ENCODE measurements at regions not wholly inside any gene's neighbourhood (a gene's known extent, or its start where the extent isn't known, plus 50 kb on each side); places are given as distances from the start of the nearest gene placed in this dataset.

- in situ Hi-C loops (cut with HindIII; ENCODE audit: low sequenced_read_pairs), result no loop called here
- no peak for DNase-seq (ENCODE audit: low read depth, low spot score)
- no peak overlapping the region for H3K4me3 ChIP-seq (ENCODE audit: low read depth, low read length)
- no peak for TF ChIP-seq CTCF (IDR thresholded peaks at IDR 0.05; ENCODE audit: low read depth, low read length)
These were observed 130.6 kb upstream of the FAM20C start for GRCh38 chr7:61576-62360.

GRCh38 chr7:62361-63116 lies 129.8 kb upstream of the FAM20C start:
- H3K4me3 ChIP-seq (ENCODE audit: low read depth, low read length), result no peak overlapping the region
- TF ChIP-seq CTCF (IDR thresholded peaks at IDR 0.05; ENCODE audit: low read depth, low read length), result no peak
- in situ Hi-C loops (cut with HindIII; ENCODE audit: low sequenced_read_pairs), result no loop called here
- DNase-seq (ENCODE audit: low read depth, low spot score), result no peak

- no peak for DNase-seq (ENCODE audit: low read depth, low spot score)
- no peak overlapping the region for H3K4me3 ChIP-seq (ENCODE audit: low read depth, low read length)
- TF ChIP-seq CTCF (IDR thresholded peaks at IDR 0.05; ENCODE audit: low read depth, low read length), result no peak
- in situ Hi-C loops (cut with HindIII; ENCODE audit: low sequenced_read_pairs), result no loop called here
These were observed 129.3 kb upstream of the FAM20C start for GRCh38 chr7:63117-63480.

GRCh38 chr7:63521-64021 lies 128.8 kb upstream of the FAM20C start:
- DNase-seq (ENCODE audit: low read depth, low spot score), result no peak
- TF ChIP-seq CTCF (IDR thresholded peaks at IDR 0.05; ENCODE audit: low read depth, low read length), result no peak
- in situ Hi-C loops (cut with HindIII; ENCODE audit: low sequenced_read_pairs), result no loop called here
- H3K4me3 ChIP-seq (ENCODE audit: low read depth, low read length), result no peak overlapping the region

GRCh38 chr7:64098-64915 lies 128.1 kb upstream of the FAM20C start:
- no peak overlapping the region for H3K4me3 ChIP-seq (ENCODE audit: low read depth, low read length)
- peak; percentile 73 for DNase-seq (ENCODE audit: low read depth, low spot score)
- in situ Hi-C loops (cut with HindIII; ENCODE audit: low sequenced_read_pairs), result no loop called here
- peak; percentile 80 for TF ChIP-seq CTCF (IDR thresholded peaks at IDR 0.05; ENCODE audit: low read depth, low read length)

- DNase-seq (ENCODE audit: low read depth, low spot score), result no peak
- no peak for TF ChIP-seq CTCF (IDR thresholded peaks at IDR 0.05; ENCODE audit: low read depth, low read length)
- no peak overlapping the region for H3K4me3 ChIP-seq (ENCODE audit: low read depth, low read length)
- in situ Hi-C loops (cut with HindIII; ENCODE audit: low sequenced_read_pairs), result no loop called here
These were observed 127.4 kb upstream of the FAM20C start for GRCh38 chr7:64916-65341.
